Stimulated activated naive B cell treated with anti-CD40 and anti-IgM and Interleukin-4, amounts not matched to agents 10 μg/mL and 1 μg/mL and 100 μg/mL, for 72 hours (primary cell): ENCODE measurements at regions not wholly inside any gene's neighbourhood (a gene's known extent, or its start where the extent isn't known, plus 50 kb on each side); places are given as distances from the start of the nearest gene placed in this dataset.

Source experiments
- ATAC-seq, 2 donors: fragments of 150-1000 bp; cut with Tn5 transposase; replicated peaks; 2 replicates each; pipeline ENCODE4 v1.10.0; 2021; ENCODE audit warnings: moderate library complexity in 1 of 2
- DNase-seq: peaks from one replicate; pipeline ENCODE4 v3.0.0; 2021
- H3K27ac Mint-ChIP-seq: one replicate; pipeline ENCODE4 v1.8.0; 2022; ENCODE audit warnings: mild to moderate bottlenecking, mixed read lengths
- H3K27me3 Mint-ChIP-seq, 2 donors: one replicate each; pipeline ENCODE4 v1.8.0; 2022; ENCODE audit warnings: mixed read lengths in 2 of 2
- H3K36me3 Mint-ChIP-seq, 2 donors: one replicate each; pipeline ENCODE4 v1.8.0; 2022; ENCODE audit warnings: mixed read lengths in 2 of 2, mild to moderate bottlenecking in 1 of 2
- H3K4me1 Mint-ChIP-seq, 2 donors: one replicate each; pipeline ENCODE4 v1.8.0; 2022; ENCODE audit warnings: mixed read lengths in 2 of 2, mild to moderate bottlenecking in 1 of 2
- H3K4me3 Mint-ChIP-seq, 2 donors: one replicate each; pipeline ENCODE4 v1.8.0; 2022; ENCODE audit warnings: mild to moderate bottlenecking in 2 of 2, mixed read lengths in 2 of 2, moderate library complexity in 1 of 2
- H3K9me3 Mint-ChIP-seq, 2 donors: one replicate each; pipeline ENCODE4 v1.8.0; 2022; ENCODE audit warnings: mixed read lengths in 2 of 2, mild to moderate bottlenecking in 1 of 2

GRCh38 chr5:60377826-60378225, 322.1 kb downstream of the DEPDC1B start:
- Mint-ChIP-seq H3K9me3 (no peaks in the 10 kb centered on the region), H3K4me1 (peaks cover 0 to 8% of the 10 kb centered on the region in 2 donors), H3K27me3 (no peaks in the 10 kb centered on the region), H3K36me3 (no peaks in the 10 kb centered on the region), H3K4me3 (no peak overlapping the region), H3K27ac (no peak overlapping the region)
- no peak for DNase-seq
- ATAC-seq = no peak

GRCh38 chr5:60376860-60377259, 323.1 kb downstream of the DEPDC1B start:
- ATAC-seq (no peak), DNase-seq (no peak)
- Mint-ChIP-seq H3K36me3 (no peaks in the 10 kb centered on the region), H3K4me1 (peaks cover 0 to 5% of the 10 kb centered on the region in 2 donors), H3K27me3 (no peaks in the 10 kb centered on the region), H3K9me3 (no peaks in the 10 kb centered on the region), H3K4me3 (no peak overlapping the region), H3K27ac (no peak overlapping the region)

GRCh38 chr5:60374409-60374808, 325.6 kb downstream of the DEPDC1B start:
- H3K27ac Mint-ChIP-seq = no peak overlapping the region
- no peak overlapping the region for H3K4me3 Mint-ChIP-seq
- no peaks in the 10 kb centered on the region for H3K4me1 Mint-ChIP-seq
- DNase-seq = no peak
- H3K36me3 Mint-ChIP-seq = peaks cover 0 to under 1% of the 10 kb centered on the region in 2 donors
- H3K9me3 Mint-ChIP-seq = no peaks in the 10 kb centered on the region
- ATAC-seq = no peak
- no peaks in the 10 kb centered on the region for H3K27me3 Mint-ChIP-seq

GRCh38 chr5:60372786-60373185, 327.2 kb downstream of the DEPDC1B start:
- ATAC-seq (no peak), DNase-seq (no peak)
- Mint-ChIP-seq H3K9me3 (no peaks in the 10 kb centered on the region), H3K27me3 (no peaks in the 10 kb centered on the region), H3K4me3 (no peak overlapping the region), H3K27ac (no peak overlapping the region), H3K4me1 (peaks cover 0 to 2% of the 10 kb centered on the region in 2 donors), H3K36me3 (peaks cover 0 to 6% of the 10 kb centered on the region in 2 donors)

- Mint-ChIP-seq H3K27me3 (no peaks in the 10 kb centered on the region), H3K4me1 (peaks cover 0 to 2% of the 10 kb centered on the region in 2 donors), H3K9me3 (no peaks in the 10 kb centered on the region), H3K27ac (no peak overlapping the region), H3K4me3 (no peak overlapping the region), H3K36me3 (peaks cover 0 to 6% of the 10 kb centered on the region in 2 donors)
- DNase-seq (no peak), ATAC-seq (no peak)
Observed at GRCh38 chr5:60371065-60371464, 328.9 kb downstream of the DEPDC1B start.

GRCh38 chr5:60370508-60370907, 329.5 kb downstream of the DEPDC1B start:
- H3K27me3 Mint-ChIP-seq = no peaks in the 10 kb centered on the region
- no peak for ATAC-seq
- H3K27ac Mint-ChIP-seq = no peak overlapping the region
- no peak overlapping the region for H3K4me3 Mint-ChIP-seq
- H3K36me3 Mint-ChIP-seq = peaks cover 0 to 6% of the 10 kb centered on the region in 2 donors
- H3K9me3 Mint-ChIP-seq = no peaks in the 10 kb centered on the region
- DNase-seq = no peak
- H3K4me1 Mint-ChIP-seq = peaks cover 0 to 2% of the 10 kb centered on the region in 2 donors

GRCh38 chr5:60369391-60369790, 330.6 kb downstream of the DEPDC1B start:
- Mint-ChIP-seq H3K36me3 (peaks cover 0 to 6% of the 10 kb centered on the region in 2 donors), H3K4me1 (peaks cover 0 to 2% of the 10 kb centered on the region in 2 donors), H3K9me3 (no peaks in the 10 kb centered on the region), H3K4me3 (no peak overlapping the region), H3K27ac (no peak overlapping the region), H3K27me3 (no peaks in the 10 kb centered on the region)
- DNase-seq (no peak), ATAC-seq (no peak)

GRCh38 chr5:60368100-60368499, 331.9 kb downstream of the DEPDC1B start:
- H3K27ac Mint-ChIP-seq = no peak overlapping the region
- no peaks in the 10 kb centered on the region for H3K9me3 Mint-ChIP-seq
- H3K36me3 Mint-ChIP-seq = peaks cover 0 to 6% of the 10 kb centered on the region in 2 donors
- H3K27me3 Mint-ChIP-seq = no peaks in the 10 kb centered on the region
- ATAC-seq (no peak), DNase-seq (no peak)
- H3K4me1 Mint-ChIP-seq = peaks cover 0 to 2% of the 10 kb centered on the region in 2 donors
- no peak overlapping the region for H3K4me3 Mint-ChIP-seq

GRCh38 chr5:60366489-60366888, 333.5 kb downstream of the DEPDC1B start:
- H3K4me3 Mint-ChIP-seq = no peak overlapping the region
- H3K4me1 Mint-ChIP-seq = peaks cover 0 to 2% of the 10 kb centered on the region in 2 donors
- ATAC-seq = no peak
- H3K27ac Mint-ChIP-seq = no peak overlapping the region
- DNase-seq = no peak
- peaks cover 0 to 6% of the 10 kb centered on the region in 2 donors for H3K36me3 Mint-ChIP-seq
- H3K27me3 Mint-ChIP-seq = no peaks in the 10 kb centered on the region
- H3K9me3 Mint-ChIP-seq = no peaks in the 10 kb centered on the region

- no peaks in the 10 kb centered on the region for H3K9me3 Mint-ChIP-seq
- ATAC-seq (no peak), DNase-seq (no peak)
- H3K4me3 Mint-ChIP-seq = no peak overlapping the region
- H3K36me3 Mint-ChIP-seq = peaks cover 0 to 6% of the 10 kb centered on the region in 2 donors
- H3K27ac Mint-ChIP-seq = no peak overlapping the region
- H3K27me3 Mint-ChIP-seq = no peaks in the 10 kb centered on the region
- peaks cover 0 to 2% of the 10 kb centered on the region in 2 donors for H3K4me1 Mint-ChIP-seq
Observed at GRCh38 chr5:60365001-60365400, 335.0 kb downstream of the DEPDC1B start.

GRCh38 chr5:60362158-60362557, 337.8 kb downstream of the DEPDC1B start:
- H3K27me3 Mint-ChIP-seq = no peaks in the 10 kb centered on the region
- no peaks in the 10 kb centered on the region for H3K4me1 Mint-ChIP-seq
- no peak for ATAC-seq
- no peak overlapping the region for H3K4me3 Mint-ChIP-seq
- no peaks in the 10 kb centered on the region for H3K36me3 Mint-ChIP-seq
- H3K27ac Mint-ChIP-seq = no peak overlapping the region
- no peak for DNase-seq
- no peaks in the 10 kb centered on the region for H3K9me3 Mint-ChIP-seq

GRCh38 chr5:60360355-60360754, 339.6 kb downstream of the DEPDC1B start:
- Mint-ChIP-seq H3K4me3 (no peak overlapping the region), H3K4me1 (no peaks in the 10 kb centered on the region), H3K9me3 (no peaks in the 10 kb centered on the region), H3K36me3 (no peaks in the 10 kb centered on the region), H3K27ac (no peak overlapping the region), H3K27me3 (no peaks in the 10 kb centered on the region)
- ATAC-seq = no peak
- no peak for DNase-seq

GRCh38 chr5:60357302-60357701, 342.7 kb downstream of the DEPDC1B start:
- H3K9me3 Mint-ChIP-seq = no peaks in the 10 kb centered on the region
- H3K27ac Mint-ChIP-seq = no peak overlapping the region
- H3K27me3 Mint-ChIP-seq = no peaks in the 10 kb centered on the region
- no peaks in the 10 kb centered on the region for H3K4me1 Mint-ChIP-seq
- DNase-seq (no peak), ATAC-seq (no peak)
- no peaks in the 10 kb centered on the region for H3K36me3 Mint-ChIP-seq
- H3K4me3 Mint-ChIP-seq = no peak overlapping the region

- Mint-ChIP-seq H3K9me3 (peaks cover 0 to 2% of the 10 kb centered on the region in 2 donors), H3K27me3 (no peaks in the 10 kb centered on the region), H3K4me3 (no peak overlapping the region), H3K4me1 (no peaks in the 10 kb centered on the region), H3K36me3 (no peaks in the 10 kb centered on the region), H3K27ac (no peak overlapping the region)
- DNase-seq (no peak), ATAC-seq (no peak)
Observed at GRCh38 chr5:60356745-60357144, 343.2 kb downstream of the DEPDC1B start.

GRCh38 chr5:60355181-60355580, 344.8 kb downstream of the DEPDC1B start:
- ATAC-seq (no peak), DNase-seq (no peak)
- H3K9me3 Mint-ChIP-seq = peaks cover 0 to 2% of the 10 kb centered on the region in 2 donors
- no peak overlapping the region for H3K4me3 Mint-ChIP-seq
- H3K27ac Mint-ChIP-seq = no peak overlapping the region
- no peaks in the 10 kb centered on the region for H3K27me3 Mint-ChIP-seq
- H3K4me1 Mint-ChIP-seq = no peaks in the 10 kb centered on the region
- H3K36me3 Mint-ChIP-seq = no peaks in the 10 kb centered on the region

GRCh38 chr5:60354311-60354710, 345.7 kb downstream of the DEPDC1B start:
- Mint-ChIP-seq H3K27ac (no peak overlapping the region), H3K27me3 (no peaks in the 10 kb centered on the region), H3K4me1 (no peaks in the 10 kb centered on the region), H3K9me3 (peaks cover 0 to 2% of the 10 kb centered on the region in 2 donors), H3K4me3 (no peak overlapping the region), H3K36me3 (no peaks in the 10 kb centered on the region)
- ATAC-seq (no peak), DNase-seq (no peak)
